Natural killer cell treated with Interleukin-12 subunit alpha and Interleukin-12 subunit beta and Interleukin-15 and Interleukin-18, amount 100 ng/mL, for 72 hours (primary cell): ENCODE measurements at regions not wholly inside any gene's neighbourhood (a gene's known extent, or its start where the extent isn't known, plus 50 kb on each side); places are given as distances from the start of the nearest gene placed in this dataset.

Experiments used
- ATAC-seq, 2 donors: fragments of 150-1000 bp; cut with Tn5 transposase in 1 of 2; sonication (Bioruptor Pico), chemical (Tn5 transposase) in 1 of 2; 2 replicates each; pipeline ENCODE4 v1.10.0; 2021
- DNase-seq: peaks from one replicate; pipeline ENCODE4 v3.0.0; 2022; ENCODE audit warnings: low spot score
- H3K27ac Mint-ChIP-seq, 2 donors: 1 replicate in 1 of 2; 2 replicates in 1 of 2; pipeline ENCODE4 v1.8.0; 2022; ENCODE audit warnings: mixed read lengths in 2 of 2, mild to moderate bottlenecking in 1 of 2, moderate library complexity in 1 of 2
- H3K27me3 Mint-ChIP-seq, 2 donors: 1 replicate in 1 of 2; 2 replicates in 1 of 2; pipeline ENCODE4 v1.8.0; 2022; ENCODE audit warnings: mixed read lengths in 2 of 2
- H3K36me3 Mint-ChIP-seq: one replicate; pipeline ENCODE4 v1.8.0; 2022; ENCODE audit warnings: mixed read lengths
- H3K4me1 Mint-ChIP-seq, 2 donors: 1 replicate in 1 of 2; 2 replicates in 1 of 2; pipeline ENCODE4 v1.8.0; 2022; ENCODE audit warnings: low read depth in 2 of 2, mixed read lengths in 2 of 2, mild to moderate bottlenecking in 1 of 2
- H3K4me3 Mint-ChIP-seq: one replicate; pipeline ENCODE4 v1.8.0; 2022; ENCODE audit warnings: mixed read lengths
- H3K9me3 Mint-ChIP-seq: 2 replicates; pipeline ENCODE4 v1.8.0; 2022; ENCODE audit warnings: mixed read lengths

DNA sequence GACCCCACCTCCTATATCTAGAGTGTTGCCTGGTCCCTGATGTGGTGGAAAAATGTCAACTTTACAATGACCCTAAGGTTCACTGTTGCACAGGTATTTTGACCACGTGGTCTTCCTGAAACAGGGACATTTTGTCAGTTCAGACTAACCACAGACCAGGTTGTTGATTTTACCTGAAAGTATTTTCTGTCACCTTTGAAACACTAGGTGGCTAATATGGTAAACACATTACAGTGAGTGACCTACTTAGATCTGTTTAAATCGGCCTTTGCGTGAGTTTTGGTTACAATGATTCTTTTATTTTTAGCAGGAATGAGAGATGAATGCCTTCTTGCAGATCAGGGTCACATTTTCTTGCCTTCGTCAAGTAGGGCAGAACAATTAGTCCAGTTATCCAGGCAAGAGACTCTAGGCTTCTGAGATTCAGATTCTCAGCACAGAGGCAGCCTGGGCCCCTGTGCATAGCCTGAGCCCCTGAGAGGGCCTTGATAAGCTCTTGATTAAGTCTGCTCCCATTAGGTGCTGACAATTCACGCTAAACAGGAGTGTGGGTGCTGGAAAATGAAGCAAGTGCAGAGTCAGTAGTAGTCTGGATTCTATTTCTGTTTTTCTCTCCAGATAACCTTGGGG lies 226.2 kb downstream of the KCNS3 start:
- Mint-ChIP-seq H3K27me3 (peaks cover 0 to 7% of the 10 kb centered on the region in 2 donors), H3K27ac (no peak overlapping the region), H3K36me3 (no peaks in the 10 kb centered on the region), H3K9me3 (peaks cover 2% of the 10 kb centered on the region), H3K4me3 (no peak overlapping the region), H3K4me1 (no peaks in the 10 kb centered on the region)
- DNase-seq, result no peak
- no peak for ATAC-seq

DNA sequence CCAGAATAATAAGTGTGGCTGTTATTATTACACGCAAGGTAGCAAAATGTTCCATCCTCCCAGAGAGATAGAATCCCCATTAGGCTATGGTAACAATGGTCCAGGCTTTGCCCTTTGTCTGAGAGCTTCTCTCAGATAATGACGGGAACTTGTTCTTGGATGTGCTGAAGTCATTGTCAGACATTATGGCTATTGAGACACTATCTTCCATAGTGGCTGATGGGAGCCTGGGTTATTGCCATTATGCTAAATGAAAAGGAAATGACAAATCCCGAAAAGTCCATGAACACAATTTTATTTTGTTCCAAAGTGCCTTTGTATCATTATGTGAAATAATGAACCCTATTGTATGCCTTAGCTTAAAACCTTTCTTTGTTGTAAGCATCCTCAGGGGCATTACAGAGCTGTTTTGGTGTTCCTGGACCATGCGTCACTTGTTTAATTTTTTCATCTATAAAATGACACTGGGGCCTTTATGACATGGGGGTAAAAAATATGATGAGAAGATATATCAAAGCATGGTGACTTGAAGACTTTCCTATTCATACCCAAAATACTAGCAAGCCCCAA lies 218.5 kb downstream of the KCNS3 start:
- H3K27ac Mint-ChIP-seq, result no peak overlapping the region
- no peaks in the 10 kb centered on the region for H3K36me3 Mint-ChIP-seq
- H3K9me3 Mint-ChIP-seq, result peaks cover 7% of the 10 kb centered on the region
- H3K4me1 Mint-ChIP-seq, result no peaks in the 10 kb centered on the region
- H3K27me3 Mint-ChIP-seq, result no peaks in the 10 kb centered on the region
- no peak for DNase-seq
- H3K4me3 Mint-ChIP-seq, result no peak overlapping the region
- ATAC-seq, result no peak

DNA sequence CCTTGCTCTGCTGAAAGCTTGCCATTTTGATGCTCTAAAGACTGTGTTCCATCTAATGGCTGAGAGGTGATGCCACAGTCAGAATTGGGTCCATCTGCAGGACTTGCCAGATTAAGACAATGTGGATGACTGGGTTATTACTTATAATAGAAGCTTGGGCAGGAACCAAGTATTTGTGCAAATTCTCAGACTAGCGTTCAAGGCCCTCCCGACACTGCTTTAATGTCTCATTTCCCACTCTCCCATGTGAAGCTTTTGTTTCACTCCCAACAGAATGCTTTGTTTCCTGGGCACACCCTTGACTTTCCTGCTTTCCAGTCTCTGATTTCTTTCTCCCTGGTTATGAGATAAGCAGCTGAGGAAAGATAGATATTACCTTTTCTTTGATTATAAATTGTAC lies 215.8 kb downstream of the KCNS3 start:
- H3K36me3 Mint-ChIP-seq, result no peaks in the 10 kb centered on the region
- no peaks in the 10 kb centered on the region for H3K4me1 Mint-ChIP-seq
- H3K27ac Mint-ChIP-seq, result no peak overlapping the region
- no peak for ATAC-seq
- H3K4me3 Mint-ChIP-seq, result no peak overlapping the region
- no peak for DNase-seq
- H3K9me3 Mint-ChIP-seq, result peaks cover 7% of the 10 kb centered on the region
- no peaks in the 10 kb centered on the region for H3K27me3 Mint-ChIP-seq

DNA sequence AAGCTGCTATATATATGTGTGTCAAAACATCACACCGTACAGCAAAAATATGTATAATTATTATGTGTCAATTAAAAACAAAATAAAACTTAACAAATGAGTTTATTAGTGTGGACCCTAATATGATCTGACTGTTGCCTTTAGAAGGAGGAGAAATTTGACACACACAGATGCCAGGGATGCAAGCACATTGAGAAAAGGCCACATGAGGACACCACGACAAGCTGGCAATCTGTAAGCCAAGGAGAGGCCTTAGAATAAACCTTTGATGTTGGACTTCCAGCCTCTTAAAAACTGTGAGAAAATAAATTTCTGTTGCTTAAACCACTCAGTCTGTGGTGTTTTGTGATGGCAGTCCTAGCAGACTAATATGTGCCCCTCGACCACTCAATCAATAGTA lies 214.7 kb downstream of the KCNS3 start:
- H3K4me1 Mint-ChIP-seq, result no peaks in the 10 kb centered on the region

DNA sequence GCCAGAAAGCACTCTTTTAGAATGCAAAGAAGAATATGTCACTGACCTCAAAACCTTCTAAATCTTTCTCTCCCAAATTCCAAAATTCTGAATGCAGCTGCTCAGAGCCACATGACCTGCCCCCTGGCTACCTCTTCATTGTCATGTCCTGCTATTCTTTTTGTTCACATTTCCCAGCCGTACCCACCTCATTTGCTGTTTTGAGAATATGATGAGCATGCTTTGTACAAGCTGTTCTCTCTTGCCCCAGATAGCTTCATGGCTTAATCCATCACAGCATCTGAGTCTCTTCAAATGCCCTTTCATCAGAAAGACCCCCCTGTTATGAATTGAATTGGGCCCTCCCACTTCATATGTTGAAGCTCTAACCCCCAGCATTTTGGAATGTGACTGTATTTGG lies 214.3 kb downstream of the KCNS3 start:
- H3K36me3 Mint-ChIP-seq, result no peaks in the 10 kb centered on the region
- H3K4me1 Mint-ChIP-seq, result no peaks in the 10 kb centered on the region
- H3K27ac Mint-ChIP-seq, result no peak overlapping the region
- peaks cover 7% of the 10 kb centered on the region for H3K9me3 Mint-ChIP-seq
- H3K4me3 Mint-ChIP-seq, result no peak overlapping the region
- H3K27me3 Mint-ChIP-seq, result no peaks in the 10 kb centered on the region
- ATAC-seq (no peak), DNase-seq (no peak)

More for the DNA sequence above, 214.7 kb downstream of the KCNS3 start:
- Mint-ChIP-seq H3K27me3 (no peaks in the 10 kb centered on the region), H3K4me3 (no peak overlapping the region), H3K9me3 (peaks cover 7% of the 10 kb centered on the region), H3K27ac (no peak overlapping the region), H3K36me3 (no peaks in the 10 kb centered on the region)
- ATAC-seq, result no peak
- no peak for DNase-seq

DNA sequence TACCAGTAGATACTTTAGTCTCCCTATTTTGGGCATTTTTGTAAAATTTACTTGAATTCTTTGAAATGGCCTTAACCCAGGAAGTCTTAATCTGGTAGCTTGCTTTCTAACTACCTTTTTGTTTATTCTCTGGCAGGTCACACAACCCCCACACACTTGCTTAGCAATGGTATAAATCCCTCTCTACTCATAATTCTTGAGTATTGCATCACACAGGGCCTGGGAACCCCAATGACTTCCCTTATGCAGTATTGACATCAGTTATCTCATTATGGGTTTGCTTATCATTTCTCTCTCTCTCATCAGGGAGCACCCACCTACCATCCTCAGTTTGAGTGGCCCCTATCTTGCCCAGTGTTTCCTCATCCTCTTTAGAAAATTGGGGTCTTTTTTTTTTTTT lies 207.1 kb downstream of the KCNS3 start:
- ATAC-seq, result no peak
- no peak for DNase-seq
- Mint-ChIP-seq H3K9me3 (no peaks in the 10 kb centered on the region), H3K27me3 (no peaks in the 10 kb centered on the region), H3K4me1 (no peaks in the 10 kb centered on the region), H3K4me3 (no peak overlapping the region), H3K36me3 (peaks cover 8% of the 10 kb centered on the region), H3K27ac (no peak overlapping the region)

DNA sequence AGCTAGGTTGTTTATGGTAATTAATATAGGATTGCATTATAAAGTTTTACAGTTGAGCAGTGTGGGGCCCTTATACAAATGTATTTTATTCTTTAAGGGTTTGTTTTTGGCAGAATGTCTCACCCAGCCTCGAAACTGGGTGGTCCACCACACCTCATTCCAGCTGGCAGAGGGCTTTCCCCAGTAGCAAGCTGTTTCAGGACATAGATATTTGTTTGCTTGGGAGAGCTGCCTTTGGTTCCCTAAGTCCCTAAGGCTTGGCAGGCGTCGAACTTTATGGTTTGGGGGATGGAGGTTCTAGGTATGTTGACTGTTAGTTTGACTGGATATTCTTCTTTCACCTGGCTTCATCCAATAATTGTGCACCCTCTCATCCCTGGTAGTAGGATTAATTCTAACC lies 205.9 kb downstream of the KCNS3 start:
- DNase-seq (no peak), ATAC-seq (no peak)
- no peaks in the 10 kb centered on the region for H3K9me3 Mint-ChIP-seq
- H3K27me3 Mint-ChIP-seq, result no peaks in the 10 kb centered on the region
- H3K27ac Mint-ChIP-seq, result no peak overlapping the region
- H3K4me1 Mint-ChIP-seq, result no peaks in the 10 kb centered on the region
- H3K36me3 Mint-ChIP-seq, result peaks cover 8% of the 10 kb centered on the region
- no peak overlapping the region for H3K4me3 Mint-ChIP-seq

DNA sequence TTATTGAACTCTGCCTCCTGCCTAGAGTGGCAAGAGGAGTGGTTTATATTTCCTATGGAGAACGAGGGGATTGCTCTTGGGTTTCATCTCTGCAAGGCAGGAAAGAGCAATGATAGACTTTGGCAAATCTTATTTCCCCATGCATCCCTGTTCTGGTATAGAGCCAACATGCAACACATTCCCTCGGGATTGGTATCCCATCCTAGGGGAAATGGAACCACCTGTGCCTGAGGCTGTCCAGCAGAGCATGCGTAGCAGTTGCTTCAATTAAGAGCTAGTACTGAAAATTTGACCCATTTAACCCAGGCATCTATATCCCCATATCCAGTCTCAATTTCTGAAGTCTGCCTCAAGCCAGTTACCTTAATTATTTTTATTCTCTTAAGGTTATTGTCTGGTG lies 205.3 kb downstream of the KCNS3 start:
- Mint-ChIP-seq H3K9me3 (no peaks in the 10 kb centered on the region), H3K36me3 (peaks cover 8% of the 10 kb centered on the region), H3K4me1 (no peaks in the 10 kb centered on the region), H3K27ac (no peak overlapping the region), H3K4me3 (no peak overlapping the region), H3K27me3 (no peaks in the 10 kb centered on the region)
- ATAC-seq, result no peak
- no peak for DNase-seq

DNA sequence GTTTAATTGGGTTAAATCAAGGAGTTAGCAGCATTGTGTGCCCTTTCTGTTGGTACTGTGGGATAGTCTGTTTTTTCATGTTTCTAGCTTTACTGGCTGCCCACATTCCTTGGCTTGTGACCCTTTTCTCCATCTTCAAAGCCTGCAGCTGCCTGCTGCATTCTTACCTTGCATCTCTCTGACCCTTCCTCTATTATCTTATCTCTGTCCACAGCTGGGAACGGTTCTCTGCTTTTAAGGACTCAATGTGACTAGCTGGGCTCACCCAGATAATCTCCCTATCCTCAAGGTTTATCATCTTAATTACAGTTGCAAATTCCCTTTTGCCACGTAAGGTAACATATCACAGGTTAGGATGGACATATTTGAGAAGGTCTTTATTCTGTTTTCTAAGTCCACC lies 199.7 kb downstream of the KCNS3 start:
- DNase-seq (no peak), ATAC-seq (no peak)
- Mint-ChIP-seq H3K9me3 (peaks cover 5% of the 10 kb centered on the region), H3K4me3 (no peak overlapping the region), H3K4me1 (peaks cover 0 to 2% of the 10 kb centered on the region in 2 donors), H3K27me3 (no peaks in the 10 kb centered on the region), H3K27ac (no peak overlapping the region), H3K36me3 (no peaks in the 10 kb centered on the region)

DNA sequence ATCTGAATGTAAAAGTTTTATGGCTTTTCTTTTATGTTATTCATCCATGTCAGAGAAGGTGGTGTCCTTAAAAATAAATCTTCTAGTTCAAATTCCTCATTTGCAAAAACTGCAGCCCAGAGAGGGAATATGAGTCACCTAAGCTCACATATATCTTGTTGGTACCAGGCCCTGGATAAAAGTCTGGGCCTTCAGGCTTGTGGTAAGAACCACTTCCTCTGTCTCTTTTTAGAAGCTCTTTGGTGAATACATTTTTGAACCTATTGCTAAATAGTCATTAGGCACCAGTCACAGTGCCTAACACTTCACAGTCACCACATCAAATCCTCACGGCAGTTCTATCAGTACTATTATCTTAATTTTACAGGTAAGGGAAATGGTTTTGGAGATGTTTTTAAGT lies 199.2 kb downstream of the KCNS3 start:
- no peak for DNase-seq

DNA sequence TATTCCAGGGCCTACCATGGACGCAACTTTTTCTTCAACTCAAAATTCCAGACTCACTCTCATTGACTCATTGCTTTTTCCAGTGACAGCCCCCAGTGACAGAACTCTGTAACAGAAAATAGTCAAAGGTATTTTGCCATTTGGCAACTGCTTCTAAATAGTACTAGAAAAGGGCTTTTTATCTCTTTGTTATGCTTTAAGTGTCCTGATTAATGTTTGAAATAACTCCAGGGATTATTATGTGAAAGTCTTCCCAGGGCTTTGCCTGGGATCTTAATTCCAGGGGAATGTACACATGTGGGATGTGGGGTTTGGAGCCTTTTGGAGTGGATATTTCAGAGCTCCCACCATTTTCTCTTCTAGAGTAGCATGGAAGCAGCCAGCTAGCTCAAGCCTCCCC lies 198.8 kb downstream of the KCNS3 start:
- no peak for ATAC-seq
- H3K27ac Mint-ChIP-seq, result no peak overlapping the region
- peaks cover 5% of the 10 kb centered on the region for H3K9me3 Mint-ChIP-seq
- H3K27me3 Mint-ChIP-seq, result no peaks in the 10 kb centered on the region
- H3K36me3 Mint-ChIP-seq, result no peaks in the 10 kb centered on the region
- no peak overlapping the region for H3K4me3 Mint-ChIP-seq
- no peak for DNase-seq
- peaks cover 0 to 2% of the 10 kb centered on the region in 2 donors for H3K4me1 Mint-ChIP-seq

More for the DNA sequence above, 199.2 kb downstream of the KCNS3 start:
- H3K27ac Mint-ChIP-seq, result no peak overlapping the region
- no peaks in the 10 kb centered on the region for H3K36me3 Mint-ChIP-seq
- no peak for ATAC-seq
- peaks cover 5% of the 10 kb centered on the region for H3K9me3 Mint-ChIP-seq
- no peak overlapping the region for H3K4me3 Mint-ChIP-seq
- H3K4me1 Mint-ChIP-seq, result peaks cover 0 to 2% of the 10 kb centered on the region in 2 donors
- H3K27me3 Mint-ChIP-seq, result no peaks in the 10 kb centered on the region

DNA sequence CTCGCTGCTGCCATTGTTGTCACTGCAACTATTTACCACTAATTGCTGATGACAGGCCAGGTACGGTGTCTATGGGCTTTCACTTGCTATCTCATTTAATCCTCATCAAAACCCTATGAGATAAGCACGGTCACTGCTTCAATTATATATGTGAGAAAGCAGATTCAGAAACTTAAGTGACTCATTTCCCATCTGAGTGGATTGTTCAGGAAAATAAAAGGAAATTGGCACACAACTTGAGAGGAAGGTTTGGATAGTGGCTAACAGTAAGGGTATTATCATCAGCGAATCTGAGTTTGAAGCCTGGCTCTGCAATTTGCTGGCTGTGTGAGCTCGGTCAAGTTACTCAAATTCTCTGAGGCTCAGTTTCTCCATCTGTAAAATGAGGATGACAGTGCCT lies 196.0 kb downstream of the KCNS3 start:
- ATAC-seq (no peak), DNase-seq (no peak)
- Mint-ChIP-seq H3K9me3 (peaks cover 5% of the 10 kb centered on the region), H3K27ac (no peak overlapping the region), H3K4me1 (peaks cover 0 to 2% of the 10 kb centered on the region in 2 donors), H3K36me3 (no peaks in the 10 kb centered on the region), H3K4me3 (no peak overlapping the region), H3K27me3 (no peaks in the 10 kb centered on the region)

DNA sequence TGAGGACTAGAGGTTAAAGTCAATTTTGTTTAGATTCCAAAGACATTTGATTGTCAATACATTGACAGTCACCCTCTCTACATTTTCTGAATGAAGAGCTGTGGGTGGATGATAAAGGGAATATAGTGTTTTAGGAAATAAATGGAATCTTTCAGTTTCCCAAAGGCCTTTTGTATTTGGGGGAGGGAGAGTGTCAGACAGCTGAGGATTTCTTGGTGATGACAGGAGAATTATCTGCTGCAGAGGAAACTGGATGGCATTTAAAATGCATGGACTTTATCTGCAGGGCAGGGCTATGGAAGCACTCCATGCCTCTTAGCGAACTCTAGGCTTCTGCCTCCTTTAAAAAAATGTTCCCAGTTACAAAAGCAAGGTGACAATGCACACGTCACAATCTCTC lies 195.1 kb downstream of the KCNS3 start:
- ATAC-seq (no peak), DNase-seq (no peak)
- no peaks in the 10 kb centered on the region for H3K36me3 Mint-ChIP-seq
- peaks cover 0 to 2% of the 10 kb centered on the region in 2 donors for H3K4me1 Mint-ChIP-seq
- no peak overlapping the region for H3K4me3 Mint-ChIP-seq
- H3K9me3 Mint-ChIP-seq, result peaks cover 7% of the 10 kb centered on the region
- H3K27me3 Mint-ChIP-seq, result no peaks in the 10 kb centered on the region
- no peak overlapping the region for H3K27ac Mint-ChIP-seq

DNA sequence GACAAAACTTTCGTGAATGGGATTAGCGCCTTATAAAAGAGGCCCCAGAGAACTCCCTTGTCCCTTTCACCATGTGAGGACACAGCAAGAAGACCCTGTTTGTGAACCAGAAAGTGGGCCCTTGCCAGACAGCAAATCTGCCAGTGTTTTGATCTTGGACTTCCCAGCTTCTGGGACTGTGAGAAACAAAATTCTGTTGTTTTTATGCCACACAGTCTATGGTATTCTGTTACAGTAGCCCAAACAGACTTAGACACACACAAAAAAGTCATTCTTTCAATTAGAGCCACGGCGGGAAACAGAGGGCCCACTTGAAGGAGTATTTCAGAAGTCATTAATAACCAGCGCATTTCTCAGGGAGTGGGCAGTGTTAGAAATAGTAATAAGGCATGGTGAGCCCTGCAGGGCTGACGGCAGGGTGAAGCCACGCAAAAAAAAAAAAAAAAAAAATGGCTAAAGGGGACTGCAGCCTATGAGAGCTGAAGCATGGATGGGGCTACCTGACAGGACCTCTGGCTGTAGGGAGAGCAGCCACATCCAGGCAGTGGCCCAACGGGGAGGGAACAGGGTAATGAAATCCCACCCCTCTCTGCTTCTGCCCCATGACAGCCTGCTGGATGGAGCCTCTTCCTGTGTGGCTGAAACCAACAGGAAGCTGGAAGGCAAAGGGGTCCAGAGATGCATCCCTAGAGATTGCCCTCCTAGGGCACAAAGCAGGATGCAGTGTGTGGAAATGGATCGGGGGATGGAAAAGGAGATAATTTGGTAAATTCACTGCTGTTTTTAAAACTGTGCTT lies 189.3 kb downstream of the KCNS3 start:
- H3K4me1 Mint-ChIP-seq, result no peaks in the 10 kb centered on the region
- H3K27me3 Mint-ChIP-seq, result no peaks in the 10 kb centered on the region
- DNase-seq, result no peak
- no peaks in the 10 kb centered on the region for H3K36me3 Mint-ChIP-seq
- H3K9me3 Mint-ChIP-seq, result peaks cover 10% of the 10 kb centered on the region
- H3K27ac Mint-ChIP-seq, result no peak overlapping the region
- no peak overlapping the region for H3K4me3 Mint-ChIP-seq
- ATAC-seq, result no peak
